B cell (primary cell): ENCODE measurements at regions not wholly inside any gene's neighbourhood (a gene's known extent, or its start where the extent isn't known, plus 50 kb on each side); places are given as distances from the start of the nearest gene placed in this dataset.

Source experiments
- ATAC-seq: fragments of 200-7000 bp; cut with Tn5 transposase; one replicate; pipeline ENCODE4 v1.10.0; 2021; ENCODE audit warnings: low read depth, mild to moderate bottlenecking, moderate number of reproducible peaks, moderate library complexity
- CTCF ChIA-PET: fragments of 350-600 bp; sonication (Branson Sonifier 250); formaldehyde crosslinking; loops from one replicate; lab custom pipeline; 2021; ENCODE audit warnings: antibody characterized with exemption, inconsistent platforms; lab: Charles Lee
- POLR2A ChIA-PET: fragments of 350-600 bp; sonication (Branson Sonifier 250); formaldehyde crosslinking; loops from one replicate; lab custom pipeline; 2021; ENCODE audit warnings: antibody characterized with exemption; lab: Charles Lee
- DNase-seq: peaks from one replicate; pipeline ENCODE4 v3.0.0; 2013
- H2AFZ ChIP-seq: 2 replicates; pipeline ENCODE4 v1.6.1; 2012; ENCODE audit warnings: mild to moderate bottlenecking, low read depth, low read length; ENCODE audit not compliant: insufficient read depth, poor library complexity, severe bottlenecking
- H3K27ac ChIP-seq, 2 donors: 1 replicate in 1 of 2; 2 replicates in 1 of 2; pipeline ENCODE4 v1.5.1; 2012 to 2013; ENCODE audit warnings: low read length in 2 of 2, mild to moderate bottlenecking in 2 of 2, moderate library complexity in 1 of 2
- H3K27me3 ChIP-seq, 4 experiments: fragments of 200-600 bp in 1 of 4; sonication (generic) in 1 of 4; replicated peaks in 1 of 4; 1 replicate in 2 of 4; 2 replicates in 2 of 4; pipeline versions ENCODE4 v1.6.1 to v1.7.0; 2013 to 2016; ENCODE audit warnings: low read length in 3 of 4, mild to moderate bottlenecking in 2 of 4, mixed read lengths in 1 of 4, moderate library complexity in 1 of 4; ENCODE audit not compliant: insufficient read depth in 4 of 4, control insufficient read depth in 3 of 4; ENCODE audit errors: control extremely low read depth in 1 of 4
- H3K36me3 ChIP-seq, 2 experiments: replicated peaks in 1 of 2; 1 replicate in 1 of 2; 2 replicates in 1 of 2; pipeline versions ENCODE4 v1.6.1 to v1.7.1; 2013; ENCODE audit warnings: low read length in 1 of 2; ENCODE audit not compliant: insufficient read depth in 2 of 2, control insufficient read depth in 1 of 2; ENCODE audit errors: control extremely low read depth in 1 of 2, extremely low read depth in 1 of 2
- H3K4me1 ChIP-seq, 2 donors: fragments of 200-600 bp in 1 of 2; sonication (generic) in 1 of 2; 1 replicate in 1 of 2; 2 replicates in 1 of 2; pipeline versions ENCODE4 v1.5.1 to v1.6.1; 2013 to 2017; ENCODE audit warnings: low read length in 2 of 2; ENCODE audit not compliant: control insufficient read depth in 2 of 2, insufficient read depth in 2 of 2
- H3K4me2 ChIP-seq: replicated peaks from 2 replicates; pipeline ENCODE3; 2012; ENCODE audit warnings: mild to moderate bottlenecking, low read depth, low read length; ENCODE audit not compliant: poor library complexity, severe bottlenecking
- H3K4me3 ChIP-seq, 5 experiments: fragments of 200-600 bp in 1 of 5; sonication (generic) in 1 of 5; 1 replicate in 3 of 5; 2 replicates in 2 of 5; pipeline versions ENCODE4 v1.5.1 to v1.7.0; 2011 to 2016; ENCODE audit warnings: low read length in 4 of 5, mild to moderate bottlenecking in 4 of 5, low read depth in 2 of 5, control low read depth in 1 of 5, moderate library complexity in 1 of 5; ENCODE audit not compliant: insufficient read depth in 1 of 5; ENCODE audit errors: control extremely low read depth in 1 of 5, extremely low read depth in 1 of 5
- H3K79me2 ChIP-seq: fragments of 200-600 bp; sonication (generic); one replicate; pipeline ENCODE4 v1.6.0; 2016; ENCODE audit warnings: low read length; ENCODE audit not compliant: control insufficient read depth, insufficient read depth
- H3K9ac ChIP-seq: fragments of 200-600 bp; sonication (generic); 2 replicates; pipeline ENCODE4 v1.6.1; 2017; ENCODE audit warnings: mild to moderate bottlenecking, low read length, moderate library complexity
- H3K9me3 ChIP-seq, 3 donors: one replicate each; pipeline versions ENCODE4 v1.6.1 to v1.7.1; 2013; ENCODE audit warnings: low read length in 2 of 3; ENCODE audit not compliant: control insufficient read depth in 2 of 3, insufficient read depth in 1 of 3; ENCODE audit errors: control extremely low read depth in 1 of 3
- H4K20me1 ChIP-seq: 2 replicates; pipeline ENCODE4 v1.6.0; 2012; ENCODE audit warnings: mild to moderate bottlenecking, low read length; ENCODE audit not compliant: insufficient read depth, control insufficient read depth, poor library complexity, severe bottlenecking
- H3K27ac Mint-ChIP-seq: one replicate; pipeline ENCODE4 v1.8.0; 2021; ENCODE audit warnings: mixed read lengths
- H3K27me3 Mint-ChIP-seq: one replicate; pipeline ENCODE4 v1.8.0; 2021; ENCODE audit warnings: mixed read lengths
- H3K4me1 Mint-ChIP-seq: one replicate; pipeline ENCODE4 v1.8.0; 2021; ENCODE audit warnings: mixed read lengths
- H3K4me3 Mint-ChIP-seq: one replicate; pipeline ENCODE4 v1.8.0; 2021; ENCODE audit warnings: mixed read lengths
- H3K9me3 Mint-ChIP-seq: one replicate; pipeline ENCODE4 v1.8.0; 2022; ENCODE audit warnings: mixed read lengths; ENCODE audit not compliant: insufficient read depth
- CTCF ChIP-seq: fragments of 200-600 bp; IDR thresholded peaks from one replicate; pipeline ENCODE4 v1.8.0; 2022; ENCODE audit warnings: antibody characterized with exemption, mild to moderate bottlenecking
- EZH2 ChIP-seq: IDR thresholded peaks from 2 replicates; pipeline ENCODE4 v1.6.1; 2012; ENCODE audit warnings: borderline replicate concordance, low read depth, mild to moderate bottlenecking, moderate library complexity, low read length; ENCODE audit not compliant: insufficient read depth, poor library complexity, severe bottlenecking
- WGBS: methylation state at CpG from one replicate; pipeline ENCODE4 v1.1.5; 2013; ENCODE audit warnings: missing lambda C conversion rate; ENCODE audit not compliant: insufficient coverage; 5-methylcytosine and 5-hydroxymethylcytosine counted together
- intact Hi-C: fragments of 100-400 bp; cut with micrococcal nuclease; formaldehyde crosslinking; loops from one replicate; pipeline ENCODE4 v1.10.0; 2022

- Mint-ChIP-seq H3K4me3 (no peak overlapping the region), H3K27me3 (peaks cover 9% of the 10 kb centered on the region), H3K4me1 (no peaks in the 10 kb centered on the region), H3K9me3 (no peaks in the 10 kb centered on the region), H3K27ac (no peak overlapping the region)
- H3K79me2 ChIP-seq, result no peaks in the 10 kb centered on the region
- no peaks in the 10 kb centered on the region for H4K20me1 ChIP-seq
- H3K27me3 ChIP-seq, result peaks cover 0 to 7% (median 0%) of the 10 kb centered on the region in 4 experiments
- TF ChIP-seq CTCF (no peak), EZH2 (no peak)
- WGBS, result 95% methylated on average over 3 of the region's 5 CpGs
- H3K27ac ChIP-seq, result no peak overlapping the region
- ChIA-PET POLR2A (interaction anchor here (0.5 to 0.6 kb wide), 2 partner anchors 102 to 144 kb away, joined by 3 to 4 read pairs; no protein-coding TSS in a partner anchor), CTCF (interaction anchor here (0.8 kb wide), 1 partner anchor 247 kb away, joined by 3 read pairs; no protein-coding TSS in a partner anchor)
- H3K4me1 ChIP-seq, result no peaks in the 10 kb centered on the region
- intact Hi-C loops, result no loop called here
- H3K4me2 ChIP-seq, result no peak overlapping the region
- no peak overlapping the region for H3K9ac ChIP-seq
- no peaks in the 10 kb centered on the region for H3K9me3 ChIP-seq
- no peak for DNase-seq
- ATAC-seq, result no peak
- H2AFZ ChIP-seq, result no peak overlapping the region
- no peaks in the 10 kb centered on the region for H3K36me3 ChIP-seq
- no peak overlapping the region for H3K4me3 ChIP-seq
Observed at GRCh38 chr9:129377181-129377580, 199.1 kb upstream of the IER5L start.

GRCh38 chr9:129375845-129376244 is 197.8 kb upstream of the IER5L start:
- no peaks in the 10 kb centered on the region for H4K20me1 ChIP-seq
- ATAC-seq, result no peak
- no peak overlapping the region for H3K9ac ChIP-seq
- peaks cover 9% of the 10 kb centered on the region for H3K27me3 Mint-ChIP-seq
- ChIA-PET CTCF (no interaction called here), POLR2A (no interaction called here)
- H3K27ac Mint-ChIP-seq, result no peak overlapping the region
- TF ChIP-seq EZH2, result no peak
- TF ChIP-seq CTCF, result no peak
- no peaks in the 10 kb centered on the region for H3K79me2 ChIP-seq
- no peaks in the 10 kb centered on the region for H3K36me3 ChIP-seq
- peaks cover 0 to 2% (median 0%) of the 10 kb centered on the region in 3 donors for H3K9me3 ChIP-seq
- H3K4me1 ChIP-seq, result no peaks in the 10 kb centered on the region
- intact Hi-C loops, result no loop called here
- peaks cover 0 to 7% (median 0%) of the 10 kb centered on the region in 4 experiments for H3K27me3 ChIP-seq
- no CpG with 5 or more reads among the region's 5 CpGs for WGBS
- no peak overlapping the region for H3K27ac ChIP-seq
- H3K4me2 ChIP-seq, result no peak overlapping the region
- H3K4me1 Mint-ChIP-seq, result no peaks in the 10 kb centered on the region
- H3K4me3 Mint-ChIP-seq, result no peak overlapping the region
- no peak overlapping the region for H2AFZ ChIP-seq
- no peak overlapping the region for H3K4me3 ChIP-seq
- H3K9me3 Mint-ChIP-seq, result no peaks in the 10 kb centered on the region
- no peak for DNase-seq
